Transverse colon (tissue), 3 donors: ENCODE measurements at regions not wholly inside any gene's neighbourhood (a gene's known extent, or its start where the extent isn't known, plus 50 kb on each side); places are given as distances from the start of the nearest gene placed in this dataset.

Source experiments
- EP300 ChIP-seq: sonication (generic); formaldehyde crosslinking; IDR thresholded peaks from one replicate; pipeline ENCODE4 v1.6.1; 2017; ENCODE audit warnings: antibody characterized with exemption, low read depth
- TF ChIP-seq, protein P1 (sequence below), 5 experiments: fragments of 200-600 bp in 3 of 5; fragments of 450-650 bp in 2 of 5; sonication (generic) in 3 of 5; IDR thresholded peaks; 1 replicate in 2 of 5; 2 replicates in 3 of 5; pipeline ENCODE4 v1.5.1; 2016 to 2017; ENCODE audit warnings: antibody characterized with exemption in 5 of 5, inconsistent platforms in 3 of 5, mild to moderate bottlenecking in 2 of 5, moderate library complexity in 1 of 5

DNA sequence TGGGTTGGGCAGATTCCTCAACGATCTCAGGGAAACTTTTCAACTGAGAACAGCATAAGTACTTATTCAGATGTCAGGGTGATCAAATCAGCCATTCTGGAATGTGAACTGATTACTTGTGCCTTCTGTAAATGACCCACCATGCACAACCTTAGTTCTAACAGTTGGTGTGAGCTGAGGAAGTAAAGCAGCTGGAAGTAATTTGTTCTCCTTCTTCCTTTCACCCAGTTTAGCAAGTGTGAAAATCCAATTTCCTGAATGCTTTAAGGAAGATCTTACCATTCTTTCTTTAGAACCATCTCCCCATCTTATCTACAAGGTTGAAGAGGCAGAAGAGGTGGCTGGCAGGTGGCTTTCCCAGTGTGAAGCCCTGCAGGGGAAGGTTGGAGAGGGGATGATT is 781.6 kb downstream of the ETS1 start:
- TF ChIP-seq, protein P1, sequence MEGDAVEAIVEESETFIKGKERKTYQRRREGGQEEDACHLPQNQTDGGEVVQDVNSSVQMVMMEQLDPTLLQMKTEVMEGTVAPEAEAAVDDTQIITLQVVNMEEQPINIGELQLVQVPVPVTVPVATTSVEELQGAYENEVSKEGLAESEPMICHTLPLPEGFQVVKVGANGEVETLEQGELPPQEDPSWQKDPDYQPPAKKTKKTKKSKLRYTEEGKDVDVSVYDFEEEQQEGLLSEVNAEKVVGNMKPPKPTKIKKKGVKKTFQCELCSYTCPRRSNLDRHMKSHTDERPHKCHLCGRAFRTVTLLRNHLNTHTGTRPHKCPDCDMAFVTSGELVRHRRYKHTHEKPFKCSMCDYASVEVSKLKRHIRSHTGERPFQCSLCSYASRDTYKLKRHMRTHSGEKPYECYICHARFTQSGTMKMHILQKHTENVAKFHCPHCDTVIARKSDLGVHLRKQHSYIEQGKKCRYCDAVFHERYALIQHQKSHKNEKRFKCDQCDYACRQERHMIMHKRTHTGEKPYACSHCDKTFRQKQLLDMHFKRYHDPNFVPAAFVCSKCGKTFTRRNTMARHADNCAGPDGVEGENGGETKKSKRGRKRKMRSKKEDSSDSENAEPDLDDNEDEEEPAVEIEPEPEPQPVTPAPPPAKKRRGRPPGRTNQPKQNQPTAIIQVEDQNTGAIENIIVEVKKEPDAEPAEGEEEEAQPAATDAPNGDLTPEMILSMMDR (IDR thresholded peaks at IDR 0.05): no peak
- no peak for TF ChIP-seq EP300
